ENCODE measurements at regions not wholly inside any gene's neighbourhood (a gene's known extent, or its start where the extent isn't known, plus 50 kb on each side); places are given as distances from the start of the nearest gene placed in this dataset.

GRCh38 chr5:114657342-114658130 lies 295.7 kb downstream of the KCNN2 start (continued):
- TF ChIP-seq AR (CRISPR knock-in tag; IDR thresholded peaks at IDR 0.05) (no peak), ZBTB43 (CRISPR knock-in tag; IDR thresholded peaks at IDR 0.05) (no peak), GABPB1 (CRISPR knock-in tag; IDR thresholded peaks at IDR 0.05) (no peak), HMGXB4 (CRISPR knock-in tag; IDR thresholded peaks at IDR 0.05) (no peak), NFE2L1 (CRISPR knock-in tag; IDR thresholded peaks at IDR 0.05) (no peak)

GRCh38 chr5:114649878-114650277 lies 288.0 kb downstream of the KCNN2 start:
- ATAC-seq (no peak), DNase-seq (ENCODE audit: low spot score) (no peak)
- TF ChIP-seq CREB1 (CRISPR knock-in tag; IDR thresholded peaks at IDR 0.05) = no peak
- no peak for TF ChIP-seq SMAD3 (CRISPR knock-in tag; IDR thresholded peaks at IDR 0.05; ENCODE audit: borderline replicate concordance)
- no peak for TF ChIP-seq CDX4 (CRISPR knock-in tag; IDR thresholded peaks at IDR 0.05; ENCODE audit: borderline replicate concordance)
- TF ChIP-seq E2F1 (CRISPR knock-in tag; IDR thresholded peaks at IDR 0.05) = no peak
- TF ChIP-seq GRHL2 (CRISPR knock-in tag; IDR thresholded peaks at IDR 0.05; ENCODE audit: insufficient replicate concordance, severe bottlenecking) = no peak
- no peak for TF ChIP-seq MYBL2 (CRISPR knock-in tag; IDR thresholded peaks at IDR 0.05)
- no peak for TF ChIP-seq ZNF423 (CRISPR knock-in tag; IDR thresholded peaks at IDR 0.05)
- no peak for TF ChIP-seq TCF7 (CRISPR knock-in tag; IDR thresholded peaks at IDR 0.05; ENCODE audit: low read depth)
- no peak for TF ChIP-seq TP53 (CRISPR knock-in tag; IDR thresholded peaks at IDR 0.05)
- no peak for TF ChIP-seq CREM (CRISPR knock-in tag; IDR thresholded peaks at IDR 0.05)
- TF ChIP-seq ZNF219 (CRISPR knock-in tag; IDR thresholded peaks at IDR 0.05; ENCODE audit: borderline replicate concordance) = no peak
- no peak for TF ChIP-seq ERG (CRISPR knock-in tag; IDR thresholded peaks at IDR 0.05)
- no peak for TF ChIP-seq GABPB1 (CRISPR knock-in tag; IDR thresholded peaks at IDR 0.05)
- no peak for TF ChIP-seq PRDM15 (CRISPR knock-in tag; IDR thresholded peaks at IDR 0.05)
- TF ChIP-seq ZSCAN18 (CRISPR knock-in tag; IDR thresholded peaks at IDR 0.05) = no peak
- H3K4me1 Mint-ChIP-seq = peaks cover 7% of the 10 kb centered on the region; the same call in 1 of the 2 replicates
- CTCF ChIA-PET = no interaction called here
- H3K27ac Mint-ChIP-seq = no peak overlapping the region
- H3K27me3 Mint-ChIP-seq (ENCODE audit: low read depth) = no peaks in the 10 kb centered on the region
- peaks cover 4% of the 10 kb centered on the region for H3K9me3 Mint-ChIP-seq
- POLR2A ChIA-PET = no interaction called here
- no peak overlapping the region for H3K4me3 Mint-ChIP-seq
- peaks cover 2% of the 10 kb centered on the region for H3K36me3 Mint-ChIP-seq
